Liver (tissue), 8 donors: ENCODE measurements at regions not wholly inside any gene's neighbourhood (a gene's known extent, or its start where the extent isn't known, plus 50 kb on each side); places are given as distances from the start of the nearest gene placed in this dataset.

ENCODE experiments used
- DNase-seq: peaks from one replicate; pipeline ENCODE4 v3.0.0-alpha.2; 2017; ENCODE audit warnings: low spot score
- H3K27ac ChIP-seq, 2 donors: one replicate each; pipeline ENCODE4 v1.7.0; 2013; ENCODE audit warnings: inconsistent platforms in 2 of 2, low read length in 2 of 2, control low read depth in 1 of 2, low read depth in 1 of 2, mild to moderate bottlenecking in 1 of 2
- H3K27me3 ChIP-seq, 4 donors: one replicate each; pipeline versions ENCODE4 v1.6.1 to v1.7.0; 2013; ENCODE audit warnings: low read length in 3 of 4, inconsistent platforms in 1 of 4, mild to moderate bottlenecking in 1 of 4, moderate library complexity in 1 of 4; ENCODE audit not compliant: control insufficient read depth in 4 of 4, insufficient read depth in 4 of 4
- H3K36me3 ChIP-seq, 4 donors: one replicate each; pipeline versions ENCODE4 v1.6.1 to v1.7.0; 2013; ENCODE audit warnings: low read length in 3 of 4, mild to moderate bottlenecking in 3 of 4, low read depth in 1 of 4, moderate library complexity in 1 of 4; ENCODE audit not compliant: control insufficient read depth in 4 of 4, insufficient read depth in 3 of 4
- H3K4me1 ChIP-seq, 4 donors: one replicate each; pipeline versions ENCODE4 v1.6.1 to v1.7.0; 2013; ENCODE audit warnings: low read length in 3 of 4, mild to moderate bottlenecking in 3 of 4, moderate library complexity in 1 of 4; ENCODE audit not compliant: control insufficient read depth in 4 of 4, insufficient read depth in 4 of 4
- H3K4me3 ChIP-seq, 3 donors: one replicate each; pipeline versions ENCODE4 v1.6.1 to v1.7.0; 2013; ENCODE audit warnings: low read length in 3 of 3, control low read depth in 1 of 3, low read depth in 1 of 3, mild to moderate bottlenecking in 1 of 3
- H3K9ac ChIP-seq, 2 donors: one replicate each; pipeline ENCODE4 v1.7.0; 2013; ENCODE audit warnings: low read length in 2 of 2, mild to moderate bottlenecking in 2 of 2, moderate library complexity in 2 of 2, control low read depth in 1 of 2, low read depth in 1 of 2
- H3K9me3 ChIP-seq, 4 donors: one replicate each; pipeline versions ENCODE4 v1.6.1 to v1.7.0; 2013; ENCODE audit warnings: low read length in 3 of 4; ENCODE audit not compliant: control insufficient read depth in 4 of 4
- CTCF ChIP-seq: fragments of 150-350 bp; IDR thresholded peaks from 2 replicates; pipeline ENCODE4 v1.5.1; 2017; ENCODE audit warnings: improper control_type of control experiment, low read depth, low read length; ENCODE audit not compliant: missing input control
- EGR1 ChIP-seq, 2 donors: IDR thresholded peaks; 2 replicates each; pipeline ENCODE4 v1.6.1; 2016 to 2018; ENCODE audit warnings: antibody characterized with exemption in 2 of 2, low read depth in 2 of 2
- FOXA1 ChIP-seq: IDR thresholded peaks from 2 replicates; pipeline ENCODE4 v1.6.1; 2016; ENCODE audit warnings: antibody characterized with exemption
- FOXA2 ChIP-seq: IDR thresholded peaks from 2 replicates; pipeline ENCODE4 v1.6.1; 2016; ENCODE audit warnings: antibody characterized with exemption
- HNF4A ChIP-seq, 2 donors: conservative IDR thresholded peaks; 2 replicates each; pipeline ENCODE4 v1.6.1; 2016; ENCODE audit warnings: antibody characterized with exemption in 2 of 2, mild to moderate bottlenecking in 2 of 2
- HNF4G ChIP-seq: IDR thresholded peaks from 2 replicates; pipeline ENCODE4 v1.6.1; 2016; ENCODE audit warnings: antibody characterized with exemption
- NR2F2 ChIP-seq: IDR thresholded peaks from 2 replicates; pipeline ENCODE4 v1.6.1; 2016; ENCODE audit warnings: antibody characterized with exemption
- RAD21 ChIP-seq, 2 donors: IDR thresholded peaks; 2 replicates each; pipeline ENCODE4 v1.6.1; 2016; ENCODE audit warnings: antibody characterized with exemption in 2 of 2, mild to moderate bottlenecking in 2 of 2
- RXRA ChIP-seq, 2 donors: IDR thresholded peaks; 2 replicates each; pipeline ENCODE4 v1.6.1; 2017 to 2018; ENCODE audit warnings: antibody characterized with exemption in 2 of 2, mild to moderate bottlenecking in 1 of 2
- SP1 ChIP-seq: IDR thresholded peaks from 2 replicates; pipeline ENCODE4 v1.6.1; 2018; ENCODE audit warnings: antibody characterized with exemption, mild to moderate bottlenecking
- YY1 ChIP-seq: IDR thresholded peaks from 2 replicates; pipeline ENCODE4 v1.6.1; 2016; ENCODE audit warnings: antibody characterized with exemption, mild to moderate bottlenecking
- WGBS: extraction: QIAGEN DNeasy Blood & Tissue Kit; methylation state at CpG from one replicate; pipeline ENCODE4 v1.1.7; 2013; 5-methylcytosine and 5-hydroxymethylcytosine counted together
- TF ChIP-seq, protein P1 (sequence below): IDR thresholded peaks from 2 replicates; pipeline ENCODE4 v1.6.1; 2016; ENCODE audit warnings: antibody characterized with exemption
- TF ChIP-seq, protein P2 (sequence below): IDR thresholded peaks from 2 replicates; pipeline ENCODE4 v1.6.1; 2016; ENCODE audit warnings: antibody characterized with exemption
- TF ChIP-seq, protein P3 (sequence below): IDR thresholded peaks from 2 replicates; pipeline ENCODE4 v1.6.1; 2016; ENCODE audit warnings: antibody characterized with exemption
- donor health status: healthy.
- donor health status: healthy.
- donor health status: healthy.
- donor health status: healthy.
- donor health status: healthy.

GRCh38 chr12:38585086-38585485 lies 268.5 kb downstream of the ALG10B start:
- no peak for DNase-seq

GRCh38 chr12:38586789-38587188 lies 270.2 kb downstream of the ALG10B start:
- H3K4me3 ChIP-seq: no peak overlapping the region

More at GRCh38 chr12:38585086-38585485, 268.5 kb downstream of the ALG10B start:
- Histone ChIP-seq H3K27ac (no peak overlapping the region), H3K4me3 (no peak overlapping the region), H3K4me1 (no peaks in the 10 kb centered on the region), H3K27me3 (no peaks in the 10 kb centered on the region), H3K36me3 (no peaks in the 10 kb centered on the region), H3K9ac (no peak overlapping the region), H3K9me3 (no peaks in the 10 kb centered on the region)
- 49% methylated on average over 2 of the region's 2 CpGs for WGBS
- no peak for TF ChIP-seq FOXA2
- no peak for TF ChIP-seq EGR1 (IDR thresholded peaks at IDR 0.05; ENCODE audit: low read depth in 2 of 2)
- TF ChIP-seq YY1: no peak
- TF ChIP-seq FOXA1: no peak
- TF ChIP-seq, protein P1, sequence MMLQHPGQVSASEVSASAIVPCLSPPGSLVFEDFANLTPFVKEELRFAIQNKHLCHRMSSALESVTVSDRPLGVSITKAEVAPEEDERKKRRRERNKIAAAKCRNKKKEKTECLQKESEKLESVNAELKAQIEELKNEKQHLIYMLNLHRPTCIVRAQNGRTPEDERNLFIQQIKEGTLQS: no peak
- no peak for TF ChIP-seq CTCF
- no peak for TF ChIP-seq RXRA (IDR thresholded peaks at IDR 0.05)
- TF ChIP-seq SP1: no peak
- TF ChIP-seq, protein P2, sequence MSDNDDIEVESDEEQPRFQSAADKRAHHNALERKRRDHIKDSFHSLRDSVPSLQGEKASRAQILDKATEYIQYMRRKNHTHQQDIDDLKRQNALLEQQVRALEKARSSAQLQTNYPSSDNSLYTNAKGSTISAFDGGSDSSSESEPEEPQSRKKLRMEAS: no peak
- TF ChIP-seq HNF4G: no peak
- TF ChIP-seq HNF4A (conservative IDR thresholded peaks at IDR 0.05): no peak
- TF ChIP-seq NR2F2: no peak

DNA sequence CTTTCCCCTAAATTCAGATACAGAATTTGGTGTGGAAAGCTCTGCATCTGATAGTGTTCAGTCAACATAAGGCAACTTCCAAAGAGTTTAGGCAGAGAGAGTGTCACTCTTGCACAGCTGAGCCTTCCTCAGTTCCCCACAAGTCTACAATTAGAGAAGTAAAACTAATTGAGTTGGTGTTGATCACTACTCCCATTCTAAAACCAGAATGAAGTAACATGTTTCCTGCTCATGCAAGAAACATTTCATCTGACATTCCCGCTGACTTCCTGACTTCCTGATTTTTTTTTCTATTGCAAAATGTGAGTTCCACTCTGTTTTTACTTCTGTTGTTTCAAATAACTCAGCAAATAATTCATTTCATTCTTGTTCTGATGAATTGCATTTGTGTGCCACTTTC lies 271.0 kb downstream of the ALG10B start:
- Histone ChIP-seq H3K4me1 (no peaks in the 10 kb centered on the region), H3K9ac (no peak overlapping the region), H3K4me3 (no peak overlapping the region), H3K36me3 (no peaks in the 10 kb centered on the region), H3K9me3 (no peaks in the 10 kb centered on the region), H3K27me3 (no peaks in the 10 kb centered on the region), H3K27ac (no peak overlapping the region)
- DNase-seq: no peak
- TF ChIP-seq RAD21 (IDR thresholded peaks at IDR 0.05): no peak
- TF ChIP-seq, protein P2: no peak
- WGBS: 58% methylated on average over 1 of the region's 1 CpG

More at GRCh38 chr12:38586789-38587188, 270.2 kb downstream of the ALG10B start:
- DNase-seq: no peak
- TF ChIP-seq, protein P3, sequence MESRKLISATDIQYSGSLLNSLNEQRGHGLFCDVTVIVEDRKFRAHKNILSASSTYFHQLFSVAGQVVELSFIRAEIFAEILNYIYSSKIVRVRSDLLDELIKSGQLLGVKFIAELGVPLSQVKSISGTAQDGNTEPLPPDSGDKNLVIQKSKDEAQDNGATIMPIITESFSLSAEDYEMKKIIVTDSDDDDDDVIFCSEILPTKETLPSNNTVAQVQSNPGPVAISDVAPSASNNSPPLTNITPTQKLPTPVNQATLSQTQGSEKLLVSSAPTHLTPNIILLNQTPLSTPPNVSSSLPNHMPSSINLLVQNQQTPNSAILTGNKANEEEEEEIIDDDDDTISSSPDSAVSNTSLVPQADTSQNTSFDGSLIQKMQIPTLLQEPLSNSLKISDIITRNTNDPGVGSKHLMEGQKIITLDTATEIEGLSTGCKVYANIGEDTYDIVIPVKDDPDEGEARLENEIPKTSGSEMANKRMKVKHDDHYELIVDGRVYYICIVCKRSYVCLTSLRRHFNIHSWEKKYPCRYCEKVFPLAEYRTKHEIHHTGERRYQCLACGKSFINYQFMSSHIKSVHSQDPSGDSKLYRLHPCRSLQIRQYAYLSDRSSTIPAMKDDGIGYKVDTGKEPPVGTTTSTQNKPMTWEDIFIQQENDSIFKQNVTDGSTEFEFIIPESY: no peak
- Histone ChIP-seq H3K36me3 (no peaks in the 10 kb centered on the region), H3K4me1 (no peaks in the 10 kb centered on the region), H3K9ac (no peak overlapping the region), H3K27ac (no peak overlapping the region), H3K27me3 (no peaks in the 10 kb centered on the region), H3K9me3 (no peaks in the 10 kb centered on the region)
